Adipocyte (in vitro differentiated cells): ENCODE measurements at regions not wholly inside any gene's neighbourhood (a gene's known extent, or its start where the extent isn't known, plus 50 kb on each side); places are given as distances from the start of the nearest gene placed in this dataset.

Source experiments
- DNase-seq: peaks from one replicate; pipeline ENCODE4 v3.0.0-alpha.2; 2015; ENCODE audit warnings: low read depth
- H3K27me3 ChIP-seq: replicated peaks from 2 replicates; pipeline ENCODE4 v1.7.0; 2013; ENCODE audit warnings: mild to moderate bottlenecking, low read length, moderate library complexity; ENCODE audit not compliant: control insufficient read depth, insufficient read depth
- H3K36me3 ChIP-seq: 2 replicates; pipeline ENCODE4 v1.7.0; 2013; ENCODE audit warnings: low read length, mild to moderate bottlenecking, moderate library complexity; ENCODE audit not compliant: control insufficient read depth, insufficient read depth, severe bottlenecking
- H3K4me1 ChIP-seq: 2 replicates; pipeline ENCODE4 v1.7.0; 2013; ENCODE audit warnings: mild to moderate bottlenecking, low read length, moderate library complexity; ENCODE audit not compliant: control insufficient read depth, insufficient read depth
- H3K4me3 ChIP-seq: 2 replicates; pipeline ENCODE4 v1.7.0; 2013; ENCODE audit warnings: mild to moderate bottlenecking, low read length, moderate library complexity
- H3K9ac ChIP-seq: 2 replicates; pipeline ENCODE4 v1.7.0; 2013; ENCODE audit warnings: mild to moderate bottlenecking, low read length, moderate library complexity
- H3K9me3 ChIP-seq: 2 replicates; pipeline ENCODE4 v1.7.0; 2013; ENCODE audit warnings: mild to moderate bottlenecking, low read length, moderate library complexity; ENCODE audit not compliant: control insufficient read depth

DNA sequence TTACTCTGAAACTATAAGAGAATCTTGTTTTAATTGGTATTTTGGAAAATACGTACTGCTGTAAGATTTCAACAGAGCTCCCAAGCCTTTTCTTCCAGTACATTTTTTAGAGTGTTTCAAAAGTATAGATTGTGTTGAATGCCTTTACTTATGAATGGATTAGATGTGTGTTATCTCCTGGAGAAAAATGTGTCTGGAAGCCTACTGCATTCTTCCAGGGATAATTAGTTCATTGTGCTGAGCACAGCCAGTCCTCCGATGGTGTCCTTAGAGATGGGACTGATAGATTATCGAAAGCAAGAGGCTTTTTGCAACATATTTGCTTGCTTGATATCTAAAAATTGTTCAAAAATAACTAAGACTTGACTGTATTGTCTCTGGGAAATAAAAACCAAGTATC, 114.2 kb downstream of the PLEKHG1 start:
- no peaks in the 10 kb centered on the region for H3K36me3 ChIP-seq
- no peaks in the 10 kb centered on the region for H3K27me3 ChIP-seq
- H3K4me1 ChIP-seq = peaks cover 4% of the 10 kb centered on the region
- no peak overlapping the region for H3K4me3 ChIP-seq
- no peak overlapping the region for H3K9ac ChIP-seq
- H3K9me3 ChIP-seq = no peaks in the 10 kb centered on the region
- DNase-seq = no peak

DNA sequence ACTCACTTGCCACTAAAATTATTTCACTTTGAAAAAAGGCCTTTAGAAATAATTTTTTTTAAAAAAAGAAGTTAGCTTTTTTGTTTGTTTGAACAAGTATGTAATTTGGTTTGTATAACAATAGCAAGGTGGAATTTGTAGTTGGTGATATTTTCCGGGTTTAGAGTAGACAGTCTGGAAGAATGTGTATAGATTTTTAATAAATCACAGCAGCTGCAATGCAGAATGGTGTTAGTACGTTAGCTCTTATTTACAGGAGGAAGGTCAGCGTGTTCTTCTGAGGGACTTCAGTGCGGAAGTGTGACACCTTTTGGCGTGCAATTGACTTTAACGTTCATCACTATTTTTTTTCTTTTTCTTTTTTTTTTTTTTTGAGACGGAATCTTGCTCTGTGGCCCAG, 115.4 kb downstream of the PLEKHG1 start:
- Histone ChIP-seq H3K27me3 (no peaks in the 10 kb centered on the region), H3K36me3 (no peaks in the 10 kb centered on the region), H3K4me1 (peaks cover 4% of the 10 kb centered on the region), H3K9ac (no peak overlapping the region), H3K9me3 (no peaks in the 10 kb centered on the region), H3K4me3 (no peak overlapping the region)
- no peak for DNase-seq

DNA sequence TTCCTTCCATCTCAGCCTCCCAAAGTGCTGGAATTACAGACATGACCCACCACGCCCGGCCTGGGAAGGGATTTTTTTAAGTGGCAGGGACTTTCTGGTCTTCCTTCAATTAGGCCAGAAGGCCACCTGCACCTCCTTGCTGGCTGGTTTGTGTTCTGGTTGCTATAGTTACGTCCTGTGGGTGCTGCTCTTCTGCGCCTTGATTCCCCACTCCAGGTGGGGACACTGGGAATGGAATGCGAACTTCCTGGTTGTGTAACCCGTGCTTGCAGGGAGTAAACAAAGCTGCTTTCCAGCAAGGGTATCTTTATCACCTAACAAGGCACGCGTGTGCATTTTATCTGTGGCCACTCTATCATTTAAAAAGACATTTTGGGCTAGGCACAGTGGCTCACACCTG, 117.7 kb downstream of the PLEKHG1 start:
- Histone ChIP-seq H3K9ac (no peak overlapping the region), H3K4me1 (no peaks in the 10 kb centered on the region), H3K27me3 (peaks cover 9% of the 10 kb centered on the region), H3K9me3 (no peaks in the 10 kb centered on the region), H3K4me3 (no peak overlapping the region), H3K36me3 (no peaks in the 10 kb centered on the region)
- DNase-seq = no peak

DNA sequence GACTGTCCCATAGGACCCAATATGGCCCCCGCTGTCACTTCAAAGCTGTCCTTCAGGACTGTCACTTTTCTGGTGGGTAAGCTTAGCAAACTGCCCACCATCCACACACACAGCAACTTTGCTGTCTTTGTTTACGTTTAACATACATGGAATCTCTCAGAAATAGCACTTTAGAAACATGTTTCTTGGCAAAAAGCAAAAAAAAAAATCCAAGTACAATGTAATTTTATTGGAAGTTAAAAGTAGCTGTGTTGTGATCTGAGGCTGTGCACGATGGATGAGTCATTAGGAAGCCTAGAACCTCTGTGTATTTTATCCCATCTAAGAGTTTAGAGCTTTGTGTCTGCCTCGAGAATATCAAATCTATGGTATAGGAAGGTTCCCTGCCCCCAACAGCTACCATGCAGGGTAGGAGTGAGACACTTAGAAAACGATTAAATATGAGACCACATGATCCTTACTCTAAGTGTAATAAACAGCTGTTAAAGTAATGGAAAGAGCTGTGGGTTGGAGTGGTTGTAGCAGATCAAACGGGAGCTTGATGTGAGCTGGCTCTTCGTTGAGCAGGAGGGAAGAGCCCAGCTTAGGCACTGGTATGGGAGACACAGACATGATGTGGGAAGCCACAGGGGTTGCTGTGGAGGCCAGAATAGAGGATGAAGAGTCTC, 119.5 kb downstream of the PLEKHG1 start:
- DNase-seq = no peak
- no peak overlapping the region for H3K9ac ChIP-seq
- H3K4me1 ChIP-seq = no peaks in the 10 kb centered on the region
- no peak overlapping the region for H3K4me3 ChIP-seq
- peaks cover 9% of the 10 kb centered on the region for H3K27me3 ChIP-seq
- no peaks in the 10 kb centered on the region for H3K36me3 ChIP-seq
- H3K9me3 ChIP-seq = no peaks in the 10 kb centered on the region

DNA sequence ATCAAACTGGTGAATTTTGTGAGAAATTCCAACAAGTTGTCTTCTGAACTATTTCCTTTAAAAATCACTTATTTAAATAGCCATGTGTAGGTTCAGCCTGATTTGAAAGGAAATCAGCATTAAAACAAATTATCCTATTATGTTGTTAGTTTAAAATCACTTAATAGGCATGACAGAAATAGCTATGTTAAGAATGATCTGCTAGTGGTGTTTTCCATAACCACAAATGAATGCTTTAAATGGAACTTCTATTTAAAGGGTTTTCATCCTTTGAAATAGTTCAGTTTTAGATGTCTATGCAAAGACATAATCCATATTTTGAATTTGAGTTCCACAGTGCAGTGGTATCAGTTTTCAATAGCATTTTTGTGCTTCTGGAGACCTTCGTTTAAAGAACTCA, 120.1 kb downstream of the PLEKHG1 start:
- Histone ChIP-seq H3K36me3 (no peaks in the 10 kb centered on the region), H3K4me3 (no peak overlapping the region), H3K9me3 (no peaks in the 10 kb centered on the region), H3K27me3 (peaks cover 9% of the 10 kb centered on the region), H3K9ac (no peak overlapping the region), H3K4me1 (no peaks in the 10 kb centered on the region)
- DNase-seq = no peak

DNA sequence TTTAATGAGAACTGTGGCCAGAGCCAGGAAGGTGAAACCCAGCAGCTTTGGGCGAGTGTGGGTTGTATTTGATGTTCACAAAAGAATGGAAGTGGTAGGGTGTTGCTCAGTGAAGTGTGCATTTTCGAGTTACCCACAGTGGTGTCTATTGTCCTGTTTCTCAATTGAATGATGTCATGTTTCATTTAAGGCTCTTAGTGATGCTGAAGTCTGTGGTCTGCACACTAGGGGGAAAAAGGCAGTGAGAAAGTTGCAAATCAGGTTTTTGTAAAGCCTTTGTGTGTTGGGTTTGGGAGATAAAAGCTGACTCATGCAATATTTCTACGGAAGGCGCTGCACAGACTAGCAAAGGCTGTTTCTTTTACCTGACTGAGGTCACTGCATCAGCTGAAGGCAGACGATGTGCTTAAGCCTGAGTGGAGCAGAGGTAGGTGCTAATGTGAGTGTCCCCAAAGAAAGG, 121.1 kb downstream of the PLEKHG1 start:
- Histone ChIP-seq H3K9ac (no peak overlapping the region), H3K9me3 (no peaks in the 10 kb centered on the region), H3K4me3 (no peak overlapping the region), H3K36me3 (no peaks in the 10 kb centered on the region), H3K4me1 (no peaks in the 10 kb centered on the region), H3K27me3 (peaks cover 9% of the 10 kb centered on the region)
- no peak for DNase-seq

DNA sequence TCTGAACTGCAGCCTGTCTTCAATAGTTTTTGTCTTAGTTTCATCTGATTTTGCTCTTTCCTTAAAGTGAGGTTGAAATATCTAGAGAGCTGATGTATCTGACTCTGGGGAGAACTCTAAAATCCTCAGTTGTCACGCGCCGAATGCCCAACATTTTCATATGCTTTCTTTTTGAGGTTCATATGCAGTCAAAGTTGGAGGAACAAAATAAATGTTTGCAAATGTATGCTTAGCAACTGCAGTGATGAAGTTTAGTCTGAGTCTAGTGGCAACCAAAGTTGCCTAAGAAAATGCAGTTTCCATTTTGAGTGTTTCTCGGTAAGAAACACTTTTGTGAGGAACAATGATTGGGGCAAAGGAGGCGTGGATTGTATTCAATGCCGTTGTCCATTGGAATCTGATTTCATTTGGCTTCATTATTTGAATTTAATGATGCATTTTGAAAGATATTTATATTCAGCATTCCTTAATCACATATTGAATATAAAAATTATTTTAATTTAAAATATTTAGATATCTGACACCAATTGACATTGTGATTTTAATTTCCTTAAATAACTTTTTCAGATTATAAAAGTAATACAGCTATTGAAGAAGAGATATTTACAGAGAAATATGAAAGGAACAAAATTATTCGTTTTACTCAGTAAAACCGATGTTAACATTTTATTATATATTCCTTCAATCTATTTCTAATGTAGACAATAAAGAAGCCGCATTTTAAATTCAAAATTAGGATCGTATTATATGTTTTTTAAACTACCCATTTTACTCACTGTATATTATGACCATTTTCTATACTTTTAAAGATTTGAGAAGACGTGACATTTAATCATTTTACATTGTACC, 122.0 kb downstream of the PLEKHG1 start:
- Histone ChIP-seq H3K4me3 (no peak overlapping the region), H3K27me3 (peaks cover 9% of the 10 kb centered on the region), H3K36me3 (no peaks in the 10 kb centered on the region), H3K9ac (no peak overlapping the region), H3K9me3 (no peaks in the 10 kb centered on the region), H3K4me1 (no peaks in the 10 kb centered on the region)
- DNase-seq = no peak

DNA sequence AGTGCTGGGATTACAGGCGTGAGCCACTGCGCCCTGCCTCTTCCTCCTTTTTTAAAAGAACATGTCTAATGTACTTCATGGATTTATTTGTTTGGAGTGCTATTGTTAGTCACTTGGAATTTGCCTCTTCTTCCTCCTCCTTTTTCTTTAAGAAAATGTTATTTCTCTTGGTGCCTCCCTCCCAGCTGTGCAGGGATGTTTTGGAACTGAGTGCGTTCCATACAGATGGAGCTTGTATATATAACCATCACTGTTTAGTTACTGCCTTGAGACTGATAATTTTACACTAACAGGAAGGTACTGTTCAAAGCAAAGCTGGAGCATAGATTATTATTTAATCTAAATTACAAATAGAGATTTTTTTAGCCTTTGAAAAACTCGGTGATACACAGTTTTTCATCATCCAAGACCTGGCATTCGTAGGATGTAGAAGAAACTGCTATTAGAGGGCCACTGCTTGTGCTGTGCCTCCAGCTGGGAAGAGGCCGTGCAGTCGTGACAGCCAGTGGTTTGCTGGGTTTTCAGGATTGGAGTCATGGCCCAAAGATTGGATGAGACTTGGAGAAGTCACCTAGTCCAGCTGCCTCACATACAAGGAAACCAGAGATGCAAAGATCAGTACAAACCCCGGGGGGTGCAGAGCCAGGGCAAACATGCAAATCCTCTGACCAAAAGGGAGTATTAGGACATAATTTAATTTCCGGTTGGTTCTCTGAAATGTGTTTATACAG, 123.1 kb downstream of the PLEKHG1 start:
- H3K36me3 ChIP-seq = no peaks in the 10 kb centered on the region
- H3K9ac ChIP-seq = no peak overlapping the region
- peaks cover 9% of the 10 kb centered on the region for H3K27me3 ChIP-seq
- no peak overlapping the region for H3K4me3 ChIP-seq
- no peaks in the 10 kb centered on the region for H3K9me3 ChIP-seq
- no peak for DNase-seq
- H3K4me1 ChIP-seq = no peaks in the 10 kb centered on the region

DNA sequence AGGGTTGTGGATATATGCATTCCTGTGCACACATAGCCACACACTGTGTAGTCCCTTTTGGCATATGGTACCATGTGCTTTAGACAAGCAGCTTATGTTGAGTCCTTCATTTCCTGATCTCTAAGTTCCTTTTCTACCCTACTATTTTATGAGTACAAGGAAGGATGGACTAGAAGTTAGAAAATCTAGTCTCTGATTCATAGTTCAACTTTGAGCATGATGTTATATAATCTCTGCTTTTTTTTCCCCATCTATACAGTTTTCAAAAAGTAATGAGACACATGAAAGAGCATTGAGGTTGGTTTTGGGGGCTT, 123.6 kb downstream of the PLEKHG1 start:
- no peaks in the 10 kb centered on the region for H3K4me1 ChIP-seq
- no peak for DNase-seq

DNA sequence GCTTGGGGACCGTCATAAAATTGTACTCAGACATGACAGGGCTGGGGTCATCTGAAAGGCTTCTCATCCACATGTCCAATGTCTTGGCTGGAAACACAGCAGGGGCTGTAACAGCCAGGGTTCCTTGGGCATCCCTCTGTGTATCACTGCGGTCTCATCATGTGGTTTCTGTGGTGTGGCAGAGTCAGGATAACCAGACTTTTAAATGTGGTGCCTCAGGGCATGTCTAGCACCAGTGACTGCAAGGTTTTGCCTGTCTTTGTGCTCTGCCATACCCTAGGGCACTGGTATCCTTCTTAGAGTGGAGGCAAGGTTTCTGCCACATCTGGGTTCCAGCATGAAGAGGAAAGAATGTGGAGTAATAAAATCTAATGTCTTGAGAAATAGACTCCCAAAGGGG, 124.2 kb downstream of the PLEKHG1 start:
- peaks cover 9% of the 10 kb centered on the region for H3K27me3 ChIP-seq

More for the DNA sequence above, 123.6 kb downstream of the PLEKHG1 start:
- Histone ChIP-seq H3K27me3 (peaks cover 9% of the 10 kb centered on the region), H3K9me3 (no peaks in the 10 kb centered on the region), H3K36me3 (no peaks in the 10 kb centered on the region), H3K9ac (no peak overlapping the region), H3K4me3 (no peak overlapping the region)

DNA sequence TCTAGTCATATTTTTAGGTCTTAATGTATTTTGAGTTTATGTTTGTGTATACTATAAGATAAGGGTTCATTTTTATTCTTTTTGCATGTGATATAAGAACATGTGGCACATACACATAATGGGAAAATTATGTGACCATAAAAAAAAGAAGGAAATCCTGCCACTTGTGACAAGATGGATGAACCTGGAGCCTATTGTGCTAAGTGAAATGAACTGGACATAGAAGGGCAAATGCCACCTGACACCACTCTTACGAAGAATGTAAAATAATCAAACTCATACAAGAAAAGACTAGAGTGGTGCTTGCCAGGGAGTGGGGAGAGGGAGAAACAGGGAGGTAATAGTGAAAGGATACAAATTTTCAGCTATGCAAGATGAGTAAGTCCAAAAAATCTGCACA, 126.1 kb downstream of the PLEKHG1 start:
- no peak for DNase-seq
- no peaks in the 10 kb centered on the region for H3K36me3 ChIP-seq
- H3K4me3 ChIP-seq = no peak overlapping the region
- H3K27me3 ChIP-seq = peaks cover 6% of the 10 kb centered on the region
- peaks cover 7% of the 10 kb centered on the region for H3K4me1 ChIP-seq
- no peak overlapping the region for H3K9ac ChIP-seq
- no peaks in the 10 kb centered on the region for H3K9me3 ChIP-seq

More for the DNA sequence above, 124.2 kb downstream of the PLEKHG1 start:
- no peak overlapping the region for H3K9ac ChIP-seq
- H3K4me1 ChIP-seq = no peaks in the 10 kb centered on the region
- DNase-seq = no peak
- H3K36me3 ChIP-seq = no peaks in the 10 kb centered on the region
- H3K9me3 ChIP-seq = no peaks in the 10 kb centered on the region
- H3K4me3 ChIP-seq = no peak overlapping the region
